PC-3 (cell line): ENCODE measurements at regions not wholly inside any gene's neighbourhood (a gene's known extent, or its start where the extent isn't known, plus 50 kb on each side); places are given as distances from the start of the nearest gene placed in this dataset.

Experiments
- ATAC-seq: fragments of 200-7000 bp; cut with Tn5 transposase; 2 replicates; pipeline ENCODE4 v1.9.1; 2020; ENCODE audit warnings: mild to moderate bottlenecking, moderate library complexity
- BruUV-seq: library from RNA; stranded (reverse); fragments of 400-500 nt; replicated peaks from 2 replicates; lab custom pipeline; 2021; lab: Mats Ljungman, UMichigan
- CTCF ChIA-PET: fragments of 300-600 bp; sonication (Branson Sonifier 250); formaldehyde crosslinking; loops from one replicate; lab custom pipeline; 2022; ENCODE audit warnings: antibody characterized with exemption; lab: Charles Lee
- POLR2A ChIA-PET: fragments of 300-600 bp; sonication (Branson Sonifier 250); formaldehyde crosslinking; loops from one replicate; lab custom pipeline; 2022; ENCODE audit warnings: antibody characterized with exemption; ENCODE audit not compliant: unreplicated experiment; lab: Charles Lee
- DNase-seq: peaks from one replicate; pipeline ENCODE4 v3.0.0-alpha.2; 2015
- H2AFZ ChIP-seq: fragments of 300-600 bp; sonication (generic); 2 replicates; pipeline ENCODE4 v1.6.0; 2016; ENCODE audit warnings: antibody characterized with exemption, low read length
- H3F3A ChIP-seq: fragments of 300-600 bp; sonication (generic); one replicate; pipeline ENCODE4 v1.6.0; 2017; ENCODE audit warnings: antibody characterized with exemption, low read length, control low read depth, mild to moderate bottlenecking; ENCODE audit not compliant: unreplicated experiment
- H3K27ac ChIP-seq: fragments of 300-600 bp; sonication (generic); 2 replicates; pipeline ENCODE4 v1.5.1; 2016; ENCODE audit warnings: mild to moderate bottlenecking, low read length
- H3K27me3 ChIP-seq: fragments of 300-600 bp; sonication (generic); 2 replicates; pipeline ENCODE4 v1.6.1; 2016; ENCODE audit warnings: low read length, mixed read lengths
- H3K36me3 ChIP-seq: fragments of 300-600 bp; sonication (generic); 2 replicates; pipeline ENCODE4 v1.6.1; 2016; ENCODE audit warnings: low read depth, mixed run types, low read length, mixed read lengths
- H3K4me1 ChIP-seq: fragments of 300-600 bp; sonication (generic); 2 replicates; pipeline ENCODE4 v1.5.1; 2016; ENCODE audit warnings: low read length; ENCODE audit not compliant: insufficient read depth
- H3K4me2 ChIP-seq: fragments of 300-600 bp; sonication (generic); 2 replicates; pipeline ENCODE4 v1.6.0; 2016; ENCODE audit warnings: low read length
- H3K4me3 ChIP-seq: fragments of 300-600 bp; sonication (generic); 2 replicates; pipeline ENCODE4 v1.5.1; 2016; ENCODE audit warnings: mild to moderate bottlenecking, low read length, mixed read lengths
- H3K79me2 ChIP-seq: fragments of 300-600 bp; sonication (generic); 2 replicates; pipeline ENCODE4 v1.6.1; 2017; ENCODE audit warnings: low read length, mixed read lengths
- H3K9ac ChIP-seq: fragments of 300-600 bp; sonication (generic); 2 replicates; pipeline ENCODE4 v1.6.0; 2016; ENCODE audit warnings: mild to moderate bottlenecking, low read length
- H3K9me2 ChIP-seq: fragments of 300-600 bp; sonication (generic); replicated peaks from 2 replicates; pipeline ENCODE4 v1.6.1; 2016; ENCODE audit warnings: mixed run types, low read length, mixed read lengths
- H3K9me3 ChIP-seq: fragments of 300-600 bp; sonication (generic); 2 replicates; pipeline ENCODE4 v1.6.1; 2016; ENCODE audit warnings: low read length, mixed read lengths
- H4K20me1 ChIP-seq: fragments of 300-600 bp; sonication (generic); 2 replicates; pipeline ENCODE4 v1.6.1; 2016; ENCODE audit warnings: low read length, mixed read lengths
- EZH2 ChIP-seq: fragments of 300-600 bp; sonication (generic); IDR thresholded peaks from one replicate; pipeline ENCODE4 v1.6.1; 2017; ENCODE audit warnings: antibody characterized with exemption, mild to moderate bottlenecking, low read length; ENCODE audit not compliant: unreplicated experiment
- EZH2phosphoT487 ChIP-seq: fragments of 300-600 bp; sonication (generic); IDR thresholded peaks from 2 replicates; pipeline ENCODE4 v1.6.1; 2018; ENCODE audit warnings: mild to moderate bottlenecking, antibody characterized with exemption, low read length, borderline replicate concordance
- intact Hi-C: fragments of 100-400 bp; cut with micrococcal nuclease; formaldehyde crosslinking; loops from 2 replicates; pipeline ENCODE4 v1.9.0; 2023
- TF ChIP-seq, protein P1 (sequence below): fragments of 300-600 bp; sonication (generic); conservative IDR thresholded peaks from 2 replicates; pipeline ENCODE4 v1.5.1; 2017; ENCODE audit warnings: antibody characterized with exemption, low read depth, mild to moderate bottlenecking, low read length

DNA sequence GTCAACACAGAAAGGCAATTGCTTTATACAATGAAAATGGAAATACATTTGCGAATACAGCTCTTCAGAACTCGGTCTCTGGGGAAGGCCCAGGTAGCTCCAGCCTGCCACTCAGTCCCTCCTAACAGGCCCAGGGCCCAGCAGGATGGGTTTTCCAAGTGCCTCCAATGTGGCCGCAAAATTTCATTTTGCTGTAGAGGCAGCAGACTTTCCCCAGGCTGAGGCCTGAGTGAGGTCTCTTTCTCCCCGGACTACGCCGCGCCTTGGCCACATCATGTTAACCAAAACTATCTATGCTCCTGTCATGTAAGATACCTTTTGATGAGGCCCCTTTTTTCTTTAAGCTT lies 606.0 kb upstream of the SALL1 start:
- Histone ChIP-seq H4K20me1 (no peaks in the 10 kb centered on the region), H3K4me3 (no peak overlapping the region), H3K27me3 (peaks cover 19% of the 10 kb centered on the region), H3K9ac (no peak overlapping the region), H3K36me3 (no peaks in the 10 kb centered on the region), H3K9me2 (no peaks in the 10 kb centered on the region), H3K79me2 (no peaks in the 10 kb centered on the region), H3K4me1 (no peaks in the 10 kb centered on the region), H3F3A (no peaks in the 10 kb centered on the region), H3K9me3 (no peaks in the 10 kb centered on the region), H3K4me2 (no peak overlapping the region), H2AFZ (no peak overlapping the region), H3K27ac (no peak overlapping the region)
- no peak for DNase-seq
- TF ChIP-seq, protein P1, sequence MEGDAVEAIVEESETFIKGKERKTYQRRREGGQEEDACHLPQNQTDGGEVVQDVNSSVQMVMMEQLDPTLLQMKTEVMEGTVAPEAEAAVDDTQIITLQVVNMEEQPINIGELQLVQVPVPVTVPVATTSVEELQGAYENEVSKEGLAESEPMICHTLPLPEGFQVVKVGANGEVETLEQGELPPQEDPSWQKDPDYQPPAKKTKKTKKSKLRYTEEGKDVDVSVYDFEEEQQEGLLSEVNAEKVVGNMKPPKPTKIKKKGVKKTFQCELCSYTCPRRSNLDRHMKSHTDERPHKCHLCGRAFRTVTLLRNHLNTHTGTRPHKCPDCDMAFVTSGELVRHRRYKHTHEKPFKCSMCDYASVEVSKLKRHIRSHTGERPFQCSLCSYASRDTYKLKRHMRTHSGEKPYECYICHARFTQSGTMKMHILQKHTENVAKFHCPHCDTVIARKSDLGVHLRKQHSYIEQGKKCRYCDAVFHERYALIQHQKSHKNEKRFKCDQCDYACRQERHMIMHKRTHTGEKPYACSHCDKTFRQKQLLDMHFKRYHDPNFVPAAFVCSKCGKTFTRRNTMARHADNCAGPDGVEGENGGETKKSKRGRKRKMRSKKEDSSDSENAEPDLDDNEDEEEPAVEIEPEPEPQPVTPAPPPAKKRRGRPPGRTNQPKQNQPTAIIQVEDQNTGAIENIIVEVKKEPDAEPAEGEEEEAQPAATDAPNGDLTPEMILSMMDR: no peak
- TF ChIP-seq EZH2phosphoT487: no peak
- TF ChIP-seq EZH2: no peak
- ChIA-PET CTCF (no interaction called here), POLR2A (no interaction called here)
- ATAC-seq: no peak
- no TSS peak for BruUV-seq
- intact Hi-C loops: no loop called here

DNA sequence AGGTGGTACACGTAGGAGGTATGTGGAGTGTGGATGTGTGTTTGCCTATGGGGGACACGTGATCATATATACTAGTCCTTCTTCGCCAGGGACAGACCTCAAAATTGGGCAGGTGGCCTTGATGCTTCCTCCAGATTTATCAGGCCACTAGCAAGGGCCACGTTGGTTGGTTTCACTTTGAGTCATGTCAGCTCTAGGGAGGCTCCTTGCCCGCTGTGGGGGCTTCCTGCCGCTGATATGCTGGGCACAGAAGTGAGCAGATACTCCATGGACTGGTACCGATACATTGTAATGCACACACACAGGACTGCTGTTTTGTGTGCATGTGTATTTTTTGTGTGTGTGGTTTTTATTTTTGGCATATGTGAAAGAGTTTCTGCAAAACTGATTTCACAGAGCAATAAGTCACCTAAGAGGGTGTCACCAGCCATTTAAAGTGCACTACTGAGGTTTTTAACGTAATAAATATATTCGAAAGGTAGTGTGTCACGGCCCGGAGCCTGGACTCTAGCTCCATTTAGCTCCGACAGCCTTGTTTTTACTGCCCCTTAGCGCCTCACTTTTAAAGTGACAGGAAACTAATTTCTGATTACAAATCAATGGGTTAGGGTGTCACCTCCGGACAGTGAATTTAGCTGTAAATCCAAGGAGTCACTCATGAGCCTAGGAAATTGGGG lies 605.5 kb upstream of the SALL1 start:
- H3F3A ChIP-seq: no peaks in the 10 kb centered on the region
- H3K4me2 ChIP-seq: no peak overlapping the region
- no peak overlapping the region for H2AFZ ChIP-seq
- no peaks in the 10 kb centered on the region for H4K20me1 ChIP-seq
- ATAC-seq (no peak), DNase-seq (no peak)
- TF ChIP-seq EZH2 (no peak), EZH2phosphoT487 (no peak)
- TF ChIP-seq, protein P1: no peak
- POLR2A ChIA-PET: no interaction called here
- no peak overlapping the region for H3K4me3 ChIP-seq
- peaks cover 17% of the 10 kb centered on the region for H3K27me3 ChIP-seq
- CTCF ChIA-PET: no interaction called here
- no peak overlapping the region for H3K9ac ChIP-seq
- H3K9me3 ChIP-seq: no peaks in the 10 kb centered on the region
- no peaks in the 10 kb centered on the region for H3K79me2 ChIP-seq
- H3K27ac ChIP-seq: no peak overlapping the region
- H3K36me3 ChIP-seq: no peaks in the 10 kb centered on the region
- H3K9me2 ChIP-seq: no peaks in the 10 kb centered on the region
- BruUV-seq: no TSS peak
- no peaks in the 10 kb centered on the region for H3K4me1 ChIP-seq
- intact Hi-C loops: no loop called here

DNA sequence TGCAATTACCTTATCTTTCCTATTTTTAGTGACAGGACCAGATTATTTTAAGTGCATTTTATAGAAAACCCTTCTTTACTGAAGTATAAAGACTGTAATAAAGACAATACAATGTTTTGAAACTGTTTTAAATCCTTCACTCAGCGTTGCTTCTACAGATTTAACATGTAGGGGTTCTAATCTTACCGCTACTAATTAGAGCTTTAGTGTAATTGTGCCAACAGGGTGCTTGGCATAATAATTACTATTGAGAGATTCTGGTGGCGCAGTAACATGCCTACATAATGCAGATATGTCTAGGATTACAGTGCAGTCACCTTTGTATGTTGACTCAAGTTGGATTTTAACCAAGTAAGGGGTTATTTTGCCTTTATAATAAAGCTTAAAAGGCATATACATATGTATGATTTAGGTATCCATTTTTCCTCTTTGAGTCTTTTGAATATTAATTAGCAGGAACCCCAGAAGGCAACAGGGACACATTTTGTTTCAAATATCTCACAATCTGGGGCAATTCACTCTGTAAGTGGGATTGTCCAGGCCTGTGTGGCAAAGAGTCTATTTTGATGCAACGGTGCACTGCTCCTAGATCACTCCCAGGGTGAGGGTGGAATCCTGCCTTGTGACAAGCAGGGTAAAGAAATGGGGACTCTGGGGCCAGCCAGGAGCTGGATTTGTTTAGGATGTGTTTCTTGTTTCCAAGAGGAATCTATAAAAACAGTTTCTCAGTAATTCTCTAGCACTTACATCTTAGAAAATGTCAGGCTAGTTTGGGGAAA lies 604.7 kb upstream of the SALL1 start:
- no peaks in the 10 kb centered on the region for H3K9me3 ChIP-seq
- H4K20me1 ChIP-seq: no peaks in the 10 kb centered on the region
- no TSS peak for BruUV-seq
- intact Hi-C loops: no loop called here
- ATAC-seq (no peak), DNase-seq (no peak)
- no peaks in the 10 kb centered on the region for H3K9me2 ChIP-seq
- H2AFZ ChIP-seq: no peak overlapping the region
- H3F3A ChIP-seq: no peaks in the 10 kb centered on the region
- POLR2A ChIA-PET: no interaction called here
- no peaks in the 10 kb centered on the region for H3K4me1 ChIP-seq
- H3K36me3 ChIP-seq: no peaks in the 10 kb centered on the region
- H3K4me3 ChIP-seq: no peak overlapping the region
- H3K9ac ChIP-seq: no peak overlapping the region
- H3K27me3 ChIP-seq: peaks cover 8% of the 10 kb centered on the region; the same call in 1 of the 2 replicates
- TF ChIP-seq EZH2: no peak
- TF ChIP-seq EZH2phosphoT487: no peak
- TF ChIP-seq, protein P1: no peak
- no peak overlapping the region for H3K27ac ChIP-seq
- no peaks in the 10 kb centered on the region for H3K79me2 ChIP-seq
- CTCF ChIA-PET: no interaction called here
- no peak overlapping the region for H3K4me2 ChIP-seq
